ENCODE measurements at regions not wholly inside any gene's neighbourhood (a gene's known extent, or its start where the extent isn't known, plus 50 kb on each side); places are given as distances from the start of the nearest gene placed in this dataset.

GRCh38 chr2:133792223-133792622 is 224.0 kb upstream of the NCKAP5 start:
- Histone ChIP-seq H3K27me3 (ENCODE audit: control insufficient read depth, insufficient read depth, low read length) (no peaks in the 10 kb centered on the region), H3K36me3 (ENCODE audit: control insufficient read depth, insufficient read depth, low read length) (no peaks in the 10 kb centered on the region), H3K4me3 (ENCODE audit: low read depth, low read length) (no peak overlapping the region)
- TF ChIP-seq, protein P1, sequence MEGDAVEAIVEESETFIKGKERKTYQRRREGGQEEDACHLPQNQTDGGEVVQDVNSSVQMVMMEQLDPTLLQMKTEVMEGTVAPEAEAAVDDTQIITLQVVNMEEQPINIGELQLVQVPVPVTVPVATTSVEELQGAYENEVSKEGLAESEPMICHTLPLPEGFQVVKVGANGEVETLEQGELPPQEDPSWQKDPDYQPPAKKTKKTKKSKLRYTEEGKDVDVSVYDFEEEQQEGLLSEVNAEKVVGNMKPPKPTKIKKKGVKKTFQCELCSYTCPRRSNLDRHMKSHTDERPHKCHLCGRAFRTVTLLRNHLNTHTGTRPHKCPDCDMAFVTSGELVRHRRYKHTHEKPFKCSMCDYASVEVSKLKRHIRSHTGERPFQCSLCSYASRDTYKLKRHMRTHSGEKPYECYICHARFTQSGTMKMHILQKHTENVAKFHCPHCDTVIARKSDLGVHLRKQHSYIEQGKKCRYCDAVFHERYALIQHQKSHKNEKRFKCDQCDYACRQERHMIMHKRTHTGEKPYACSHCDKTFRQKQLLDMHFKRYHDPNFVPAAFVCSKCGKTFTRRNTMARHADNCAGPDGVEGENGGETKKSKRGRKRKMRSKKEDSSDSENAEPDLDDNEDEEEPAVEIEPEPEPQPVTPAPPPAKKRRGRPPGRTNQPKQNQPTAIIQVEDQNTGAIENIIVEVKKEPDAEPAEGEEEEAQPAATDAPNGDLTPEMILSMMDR (IDR thresholded peaks at IDR 0.05; ENCODE audit: insufficient read depth, low read length, severe bottlenecking) = no peak
- no peak for FAIRE-seq
- no peak for DNase-seq (ENCODE audit: low read depth)

GRCh38 chr2:133794114-133794513 is 225.9 kb upstream of the NCKAP5 start:
- H3K4me3 ChIP-seq (ENCODE audit: low read depth, low read length) = no peak overlapping the region
- TF ChIP-seq, protein P1 (IDR thresholded peaks at IDR 0.05; ENCODE audit: insufficient read depth, low read length, severe bottlenecking) = no peak
- FAIRE-seq (no peak), DNase-seq (ENCODE audit: low read depth) (no peak)
- H3K36me3 ChIP-seq (ENCODE audit: control insufficient read depth, insufficient read depth, low read length) = no peaks in the 10 kb centered on the region
- H3K27me3 ChIP-seq (ENCODE audit: control insufficient read depth, insufficient read depth, low read length) = no peaks in the 10 kb centered on the region

GRCh38 chr2:133801946-133802345 is 233.7 kb upstream of the NCKAP5 start:
- Histone ChIP-seq H3K4me3 (ENCODE audit: low read depth, low read length) (no peak overlapping the region), H3K27me3 (ENCODE audit: control insufficient read depth, insufficient read depth, low read length) (no peaks in the 10 kb centered on the region), H3K36me3 (ENCODE audit: control insufficient read depth, insufficient read depth, low read length) (no peaks in the 10 kb centered on the region)
- TF ChIP-seq, protein P1 (IDR thresholded peaks at IDR 0.05; ENCODE audit: insufficient read depth, low read length, severe bottlenecking) = no peak
- no peak for FAIRE-seq
- DNase-seq (ENCODE audit: low read depth) = no peak

- no peak for DNase-seq (ENCODE audit: low read depth)
- no peak for FAIRE-seq
- H3K4me3 ChIP-seq (ENCODE audit: low read depth, low read length) = no peak overlapping the region
- H3K36me3 ChIP-seq (ENCODE audit: control insufficient read depth, insufficient read depth, low read length) = no peaks in the 10 kb centered on the region
- TF ChIP-seq, protein P1 (IDR thresholded peaks at IDR 0.05; ENCODE audit: insufficient read depth, low read length, severe bottlenecking) = no peak
- no peaks in the 10 kb centered on the region for H3K27me3 ChIP-seq (ENCODE audit: control insufficient read depth, insufficient read depth, low read length)
These were observed 234.3 kb upstream of the NCKAP5 start for GRCh38 chr2:133802409-133803039.

DNA sequence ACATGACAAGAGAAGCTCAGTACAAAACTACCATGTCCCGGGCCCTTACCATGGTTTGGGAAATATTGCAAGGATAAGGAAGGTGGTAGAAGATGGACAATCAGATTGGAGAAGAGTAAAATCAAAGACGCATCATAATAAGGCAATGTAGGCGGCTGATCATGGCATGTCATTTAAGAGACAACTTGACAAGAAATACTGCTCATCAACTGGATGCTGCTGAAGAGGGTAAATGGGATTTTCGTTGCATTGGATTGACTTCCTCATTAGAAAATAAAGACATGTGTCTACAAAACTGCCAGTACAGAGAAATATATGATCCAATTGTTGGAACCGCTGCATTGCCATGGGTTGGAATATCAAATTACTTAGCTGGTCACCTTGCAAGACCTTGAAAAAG is 238.3 kb upstream of the NCKAP5 start:
- TF ChIP-seq, protein P1 (IDR thresholded peaks at IDR 0.05; ENCODE audit: insufficient read depth, low read length, severe bottlenecking) = no peak
- H3K27me3 ChIP-seq (ENCODE audit: control insufficient read depth, insufficient read depth, low read length) = no peaks in the 10 kb centered on the region
- no peak for FAIRE-seq

DNA sequence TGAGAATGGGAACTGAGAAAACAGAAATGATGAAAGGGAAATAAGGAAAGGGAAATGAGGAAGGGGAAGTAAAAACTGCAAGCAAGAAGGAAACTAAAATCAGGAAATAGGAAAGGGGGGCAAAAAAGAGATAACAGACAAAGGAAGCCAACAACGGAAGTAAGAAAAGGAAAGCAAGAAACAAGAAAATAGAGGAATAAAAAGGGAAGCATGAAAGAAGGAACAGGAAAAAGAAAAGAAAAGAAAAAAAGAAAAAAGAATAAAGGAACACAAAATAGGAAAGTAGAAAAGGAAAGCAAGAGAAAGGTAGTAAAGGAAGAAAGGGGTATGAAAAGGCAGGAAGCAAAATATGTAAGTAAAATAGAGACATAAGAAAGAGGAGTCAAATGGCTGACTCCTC is 241.2 kb upstream of the NCKAP5 start:
- FAIRE-seq = no peak
- Histone ChIP-seq H3K36me3 (ENCODE audit: control insufficient read depth, insufficient read depth, low read length) (no peaks in the 10 kb centered on the region), H3K27me3 (ENCODE audit: control insufficient read depth, insufficient read depth, low read length) (no peaks in the 10 kb centered on the region), H3K4me3 (ENCODE audit: low read depth, low read length) (no peak overlapping the region)
- no peak for DNase-seq (ENCODE audit: low read depth)
- TF ChIP-seq, protein P1 (IDR thresholded peaks at IDR 0.05; ENCODE audit: insufficient read depth, low read length, severe bottlenecking) = no peak

More for the DNA sequence above, 238.3 kb upstream of the NCKAP5 start:
- Histone ChIP-seq H3K36me3 (ENCODE audit: control insufficient read depth, insufficient read depth, low read length) (no peaks in the 10 kb centered on the region), H3K4me3 (ENCODE audit: low read depth, low read length) (no peak overlapping the region)
- no peak for DNase-seq (ENCODE audit: low read depth)

All from bronchial epithelial cell (primary cell).